ENCODE measurements at regions not wholly inside any gene's neighbourhood (a gene's known extent, or its start where the extent isn't known, plus 50 kb on each side); places are given as distances from the start of the nearest gene placed in this dataset.

- TF ChIP-seq POLR2A (IDR thresholded peaks at IDR 0.05; ENCODE audit: low read depth, low read length), result no peak
- TF ChIP-seq TAF1 (IDR thresholded peaks at IDR 0.05; ENCODE audit: borderline replicate concordance, low read depth, low read length), result no peak
- no peak for TF ChIP-seq POLR2AphosphoS5 (IDR thresholded peaks at IDR 0.05; ENCODE audit: low read depth, low read length)
Measured at GRCh38 chr1:82094136-82094535, 293.4 kb downstream of the ADGRL2 start.
